IMR-90 (cell line): ENCODE measurements at regions not wholly inside any gene's neighbourhood (a gene's known extent, or its start where the extent isn't known, plus 50 kb on each side); places are given as distances from the start of the nearest gene placed in this dataset.

Source experiments
- ATAC-seq: fragments of 200-7000 bp; cut with Tn5 transposase; 2 replicates; pipeline ENCODE4 v1.9.1; 2020; ENCODE audit warnings: low read depth, mild to moderate bottlenecking, moderate library complexity
- BruUV-seq: library from RNA; stranded (reverse); fragments of 400-500 nt; replicated peaks from 2 replicates; lab custom pipeline; 2021; lab: Mats Ljungman, UMichigan
- CTCF ChIA-PET: fragments of 300-600 bp; formaldehyde crosslinking; extraction: SDS; loops from one replicate; lab custom pipeline; 2021; ENCODE audit warnings: antibody characterized with exemption; lab: Yijun Ruan, JAX
- POLR2A ChIA-PET: fragments of 300-600 bp; sonication (Branson Sonifier 250); formaldehyde crosslinking; loops from one replicate; lab custom pipeline; 2022; ENCODE audit warnings: antibody characterized with exemption; ENCODE audit not compliant: unreplicated experiment; lab: Charles Lee
- DNase-seq: peaks from one replicate; pipeline ENCODE4 v3.0.0; 2013
- H2AFZ ChIP-seq: replicated peaks from 2 replicates; pipeline ENCODE3; 2013; ENCODE audit warnings: low read length, mild to moderate bottlenecking; ENCODE audit not compliant: poor library complexity
- H2AK5ac ChIP-seq: 2 replicates; pipeline ENCODE4 v1.6.1; 2013; ENCODE audit warnings: low read depth, low read length, inconsistent platforms
- H2AK9ac ChIP-seq: replicated peaks from 2 replicates; pipeline ENCODE3; 2013; ENCODE audit warnings: mild to moderate bottlenecking, low read depth, low read length, moderate library complexity; ENCODE audit not compliant: poor library complexity
- H2BK120ac ChIP-seq: 2 replicates; pipeline ENCODE4 v1.6.1; 2013; ENCODE audit warnings: low read depth, low read length, inconsistent platforms
- H2BK15ac ChIP-seq: 3 replicates; pipeline ENCODE4 v1.6.1; 2013; ENCODE audit warnings: low read depth, low read length, inconsistent platforms
- H2BK20ac ChIP-seq: 2 replicates; pipeline ENCODE4 v1.6.1; 2013; ENCODE audit warnings: low read depth, mild to moderate bottlenecking, inconsistent platforms, low read length, moderate library complexity
- H2BK5ac ChIP-seq: 2 replicates; pipeline ENCODE4 v1.6.1; 2013; ENCODE audit warnings: mild to moderate bottlenecking, low read depth, low read length, inconsistent platforms; ENCODE audit not compliant: poor library complexity, severe bottlenecking
- H3K14ac ChIP-seq: replicated peaks from 2 replicates; pipeline ENCODE4 v1.6.1; 2013; ENCODE audit warnings: low read depth, low read length, inconsistent platforms
- H3K18ac ChIP-seq: 2 replicates; pipeline ENCODE4 v1.6.1; 2013; ENCODE audit warnings: low read depth, low read length, control low read depth
- H3K23ac ChIP-seq: 2 replicates; pipeline ENCODE4 v1.6.1; 2013; ENCODE audit warnings: low read depth, low read length, inconsistent platforms
- H3K27ac ChIP-seq: 2 replicates; pipeline ENCODE4 v1.5.1; 2013; ENCODE audit warnings: mild to moderate bottlenecking, control low read depth, low read length; ENCODE audit not compliant: insufficient read depth
- H3K27me3 ChIP-seq: 2 replicates; pipeline ENCODE4 v1.6.1; 2013; ENCODE audit warnings: low read length; ENCODE audit not compliant: control insufficient read depth, insufficient read depth
- H3K36me3 ChIP-seq: 2 replicates; pipeline ENCODE4 v1.6.1; 2013; ENCODE audit warnings: low read length, mixed read lengths; ENCODE audit not compliant: control insufficient read depth, insufficient read depth
- H3K4ac ChIP-seq: 2 replicates; pipeline ENCODE4 v1.6.1; 2013; ENCODE audit warnings: low read depth, low read length, inconsistent platforms
- H3K4me1 ChIP-seq: 2 replicates; pipeline ENCODE4 v1.6.1; 2013; ENCODE audit warnings: low read length, mixed read lengths; ENCODE audit not compliant: control insufficient read depth, insufficient read depth
- H3K4me2 ChIP-seq: 2 replicates; pipeline ENCODE4 v1.6.1; 2013; ENCODE audit warnings: low read depth, mild to moderate bottlenecking, control low read depth, low read length, moderate library complexity
- H3K4me3 ChIP-seq: 2 replicates; pipeline ENCODE4 v1.5.1; 2013; ENCODE audit warnings: low read depth, mild to moderate bottlenecking, control low read depth, low read length, moderate library complexity; ENCODE audit not compliant: insufficient read depth
- H3K56ac ChIP-seq: 2 replicates; pipeline ENCODE4 v1.6.1; 2013; ENCODE audit warnings: low read length, inconsistent platforms; ENCODE audit not compliant: insufficient read depth; ENCODE audit errors: extremely low read depth
- H3K79me1 ChIP-seq, 2 experiments: 2 replicates each; pipeline ENCODE4 v1.6.1; 2013; ENCODE audit warnings: low read length in 2 of 2, inconsistent platforms in 1 of 2, low read depth in 1 of 2
- H3K9ac ChIP-seq: 2 replicates; pipeline ENCODE4 v1.6.1; 2013; ENCODE audit warnings: low read depth, low read length, control low read depth
- H3K9me1 ChIP-seq: 2 replicates; pipeline ENCODE4 v1.6.1; 2013; ENCODE audit warnings: low read length, inconsistent platforms; ENCODE audit not compliant: insufficient read depth
- H3K9me3 ChIP-seq: 2 replicates; pipeline ENCODE4 v1.6.1; 2013; ENCODE audit warnings: low read length; ENCODE audit not compliant: control insufficient read depth, insufficient read depth
- H4K20me1 ChIP-seq: 2 replicates; pipeline ENCODE4 v1.6.1; 2013; ENCODE audit warnings: low read length, inconsistent platforms; ENCODE audit not compliant: insufficient read depth
- H4K5ac ChIP-seq: 2 replicates; pipeline ENCODE4 v1.6.1; 2013; ENCODE audit warnings: mild to moderate bottlenecking, low read depth, low read length, control low read depth
- H4K8ac ChIP-seq, 2 experiments: 2 replicates each; pipeline ENCODE4 v1.6.1; 2013; ENCODE audit warnings: low read depth in 2 of 2, low read length in 2 of 2, control low read depth in 1 of 2, inconsistent platforms in 1 of 2
- H4K91ac ChIP-seq: 2 replicates; pipeline ENCODE4 v1.6.1; 2013; ENCODE audit warnings: low read depth, low read length, inconsistent platforms; ENCODE audit not compliant: insufficient read depth
- CEBPB ChIP-seq: IDR thresholded peaks from 2 replicates; pipeline ENCODE4 v1.6.1; 2012; ENCODE audit warnings: low read depth, low read length, improper control_type of control experiment
- CHD1 ChIP-seq: IDR thresholded peaks from 2 replicates; pipeline ENCODE4 v1.6.1; 2012; ENCODE audit warnings: low read depth, low read length, improper control_type of control experiment
- FOS ChIP-seq: fragments of 150-350 bp; IDR thresholded peaks from 2 replicates; pipeline ENCODE4 v1.6.1; 2016; ENCODE audit warnings: low read depth, low read length
- NFE2L2 ChIP-seq: fragments of 150-350 bp; IDR thresholded peaks from 2 replicates; pipeline ENCODE4 v1.6.1; 2016; ENCODE audit warnings: low read depth, mild to moderate bottlenecking, low read length
- RAD21 ChIP-seq: IDR thresholded peaks from 2 replicates; pipeline ENCODE4 v1.6.1; 2012; ENCODE audit warnings: low read length, improper control_type of control experiment
- RCOR1 ChIP-seq: IDR thresholded peaks from 2 replicates; pipeline ENCODE4 v1.6.1; 2012; ENCODE audit warnings: mild to moderate bottlenecking, low read length, improper control_type of control experiment; ENCODE audit not compliant: insufficient replicate concordance
- RFX5 ChIP-seq: IDR thresholded peaks from 2 replicates; pipeline ENCODE4 v1.8.0; 2012; ENCODE audit warnings: low read depth, mild to moderate bottlenecking, low read length, moderate library complexity
- SMC3 ChIP-seq: fragments of 150-350 bp; IDR thresholded peaks from 2 replicates; pipeline ENCODE4 v1.6.1; 2016; ENCODE audit warnings: low read depth, mild to moderate bottlenecking, antibody characterized with exemption, low read length, moderate library complexity
- WGBS, 2 experiments: methylation state at CpG; one replicate each; pipeline versions ENCODE4 v1.1.5 to v1.1.7; 2013; ENCODE audit warnings: missing lambda C conversion rate in 2 of 2; ENCODE audit not compliant: insufficient read length in 1 of 2; ENCODE audit errors: extremely low coverage in 2 of 2; 5-methylcytosine and 5-hydroxymethylcytosine counted together
- dilution Hi-C: fragments of 300-500 bp; cut with HindIII; formaldehyde crosslinking; loops from one replicate; pipeline ENCODE4 v1.14.3; 2018; ENCODE audit warnings: low sequenced_read_pairs; ENCODE audit not compliant: unreplicated experiment
- in situ Hi-C: fragments of 300-500 bp; cut with MboI; formaldehyde crosslinking; loops from 3 replicates; pipeline ENCODE4 v1.14.3; 2019; ENCODE audit warnings: low sequenced_read_pairs, inconsistent platforms, mixed read lengths
- intact Hi-C: fragments of 100-400 bp; cut with micrococcal nuclease; formaldehyde crosslinking; loops from 2 replicates; pipeline ENCODE4 v1.10.0; 2022
- TF ChIP-seq, protein P1 (sequence below): fragments of 150-350 bp; IDR thresholded peaks from 2 replicates; pipeline ENCODE4 v1.6.1; 2017; ENCODE audit warnings: mild to moderate bottlenecking, antibody characterized with exemption, low read length, low read depth
- TF ChIP-seq, protein P2 (sequence below): conservative IDR thresholded peaks from 2 replicates; pipeline ENCODE4 v1.5.1; 2012; ENCODE audit warnings: mild to moderate bottlenecking, low read depth, low read length, improper control_type of control experiment

DNA sequence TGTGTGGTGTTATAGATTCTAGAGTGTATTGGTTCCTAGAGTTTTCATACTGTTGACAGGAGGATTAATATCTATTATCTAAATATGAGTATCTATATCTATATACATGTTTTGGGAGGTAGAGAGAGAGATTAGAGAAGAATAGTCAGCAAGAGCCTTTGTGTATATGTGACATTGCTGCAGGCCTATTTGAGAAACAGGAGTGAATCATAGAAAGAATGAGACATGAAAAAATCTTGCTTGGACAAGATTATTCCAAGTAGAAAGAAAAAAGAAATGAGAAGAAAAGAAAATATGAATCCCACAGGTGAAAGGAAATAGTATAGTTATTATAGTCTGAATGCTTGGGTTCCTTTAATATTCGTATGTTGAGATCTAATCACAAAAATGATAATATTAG is 720.4 kb downstream of the RERGL start:
- Histone ChIP-seq H2AK9ac (no peak overlapping the region), H3K9me3 (peaks cover 6% of the 10 kb centered on the region), H3K27ac (no peak overlapping the region), H3K14ac (no peak overlapping the region), H3K79me1 (no peaks in the 10 kb centered on the region), H4K8ac (no peak overlapping the region), H3K36me3 (no peaks in the 10 kb centered on the region), H2BK5ac (no peak overlapping the region), H3K9me1 (no peaks in the 10 kb centered on the region), H3K9ac (no peak overlapping the region), H3K27me3 (no peaks in the 10 kb centered on the region), H3K18ac (no peak overlapping the region), H3K4me2 (no peak overlapping the region), H2BK120ac (no peak overlapping the region), H4K20me1 (no peaks in the 10 kb centered on the region), H3K56ac (no peak overlapping the region), H3K4me1 (no peaks in the 10 kb centered on the region), H2AK5ac (no peak overlapping the region), H2BK20ac (no peak overlapping the region), H2AFZ (no peak overlapping the region), H3K4ac (no peak overlapping the region), H4K5ac (no peak overlapping the region), H4K91ac (no peak overlapping the region), H3K23ac (no peak overlapping the region), H2BK15ac (no peak overlapping the region), H3K4me3 (no peak overlapping the region)
- no TSS peak for BruUV-seq
- ChIA-PET POLR2A (no interaction called here), CTCF (no interaction called here)
- ATAC-seq (no peak), DNase-seq (no peak)
- dilution Hi-C loops (no loop called here), in situ Hi-C loops (no loop called here), intact Hi-C loops (no loop called here)
- TF ChIP-seq SMC3 (no peak), CEBPB (no peak), NFE2L2 (no peak), RAD21 (no peak), RFX5 (no peak), RCOR1 (no peak), FOS (no peak), CHD1 (no peak)
- TF ChIP-seq, protein P1, sequence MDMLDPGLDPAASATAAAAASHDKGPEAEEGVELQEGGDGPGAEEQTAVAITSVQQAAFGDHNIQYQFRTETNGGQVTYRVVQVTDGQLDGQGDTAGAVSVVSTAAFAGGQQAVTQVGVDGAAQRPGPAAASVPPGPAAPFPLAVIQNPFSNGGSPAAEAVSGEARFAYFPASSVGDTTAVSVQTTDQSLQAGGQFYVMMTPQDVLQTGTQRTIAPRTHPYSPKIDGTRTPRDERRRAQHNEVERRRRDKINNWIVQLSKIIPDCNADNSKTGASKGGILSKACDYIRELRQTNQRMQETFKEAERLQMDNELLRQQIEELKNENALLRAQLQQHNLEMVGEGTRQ = no peak
- TF ChIP-seq, protein P2, sequence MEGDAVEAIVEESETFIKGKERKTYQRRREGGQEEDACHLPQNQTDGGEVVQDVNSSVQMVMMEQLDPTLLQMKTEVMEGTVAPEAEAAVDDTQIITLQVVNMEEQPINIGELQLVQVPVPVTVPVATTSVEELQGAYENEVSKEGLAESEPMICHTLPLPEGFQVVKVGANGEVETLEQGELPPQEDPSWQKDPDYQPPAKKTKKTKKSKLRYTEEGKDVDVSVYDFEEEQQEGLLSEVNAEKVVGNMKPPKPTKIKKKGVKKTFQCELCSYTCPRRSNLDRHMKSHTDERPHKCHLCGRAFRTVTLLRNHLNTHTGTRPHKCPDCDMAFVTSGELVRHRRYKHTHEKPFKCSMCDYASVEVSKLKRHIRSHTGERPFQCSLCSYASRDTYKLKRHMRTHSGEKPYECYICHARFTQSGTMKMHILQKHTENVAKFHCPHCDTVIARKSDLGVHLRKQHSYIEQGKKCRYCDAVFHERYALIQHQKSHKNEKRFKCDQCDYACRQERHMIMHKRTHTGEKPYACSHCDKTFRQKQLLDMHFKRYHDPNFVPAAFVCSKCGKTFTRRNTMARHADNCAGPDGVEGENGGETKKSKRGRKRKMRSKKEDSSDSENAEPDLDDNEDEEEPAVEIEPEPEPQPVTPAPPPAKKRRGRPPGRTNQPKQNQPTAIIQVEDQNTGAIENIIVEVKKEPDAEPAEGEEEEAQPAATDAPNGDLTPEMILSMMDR = no peak
- no CpG with 5 or more reads among the region's 1 CpG for WGBS, 2 experiments
